Activated CD4-positive, alpha-beta T cell treated with anti-CD3 and anti-CD28 coated beads for 36 hours (primary cell): ENCODE measurements at regions not wholly inside any gene's neighbourhood (a gene's known extent, or its start where the extent isn't known, plus 50 kb on each side); places are given as distances from the start of the nearest gene placed in this dataset.

Experiments
- ATAC-seq: fragments of 200-7000 bp; cut with Tn5 transposase; one replicate; pipeline ENCODE4 v1.10.0; 2021; ENCODE audit warnings: mild to moderate bottlenecking, moderate library complexity
- CTCF ChIA-PET: fragments of 350-600 bp; sonication (Branson Sonifier 250); formaldehyde crosslinking; loops from one replicate; lab custom pipeline; 2021; ENCODE audit warnings: antibody characterized with exemption; lab: Charles Lee
- POLR2A ChIA-PET: fragments of 350-600 bp; sonication (Branson Sonifier 250); formaldehyde crosslinking; loops from one replicate; lab custom pipeline; 2021; ENCODE audit warnings: antibody characterized with exemption, inconsistent platforms; lab: Charles Lee
- DNase-seq: peaks from one replicate; pipeline ENCODE4 v3.0.0-alpha.2; 2020
- H3K27ac Mint-ChIP-seq: one replicate; pipeline ENCODE4 v1.8.0; 2021; ENCODE audit warnings: mixed read lengths
- H3K27me3 Mint-ChIP-seq: one replicate; pipeline ENCODE4 v1.8.0; 2021; ENCODE audit warnings: mixed read lengths
- H3K36me3 Mint-ChIP-seq: one replicate; pipeline ENCODE4 v1.8.0; 2021; ENCODE audit warnings: low read depth, mixed read lengths
- H3K4me1 Mint-ChIP-seq: one replicate; pipeline ENCODE4 v1.8.0; 2021; ENCODE audit warnings: mixed read lengths
- H3K4me3 Mint-ChIP-seq: one replicate; pipeline ENCODE4 v1.8.0; 2021; ENCODE audit warnings: mild to moderate bottlenecking, moderate library complexity, mixed read lengths
- H3K9me3 Mint-ChIP-seq: one replicate; pipeline ENCODE4 v1.8.0; 2021; ENCODE audit warnings: low read depth, mixed read lengths
- intact Hi-C, 2 experiments: fragments of 100-400 bp; cut with DNase I in 1 of 2; cut with micrococcal nuclease in 1 of 2; formaldehyde crosslinking; loops; one replicate each; pipeline versions ENCODE4 v1.14.2 to v1.15.1; 2022 to 2024; cut with DNase I, micrococcal nuclease

- Mint-ChIP-seq H3K4me3 (no peak overlapping the region), H3K4me1 (no peaks in the 10 kb centered on the region), H3K9me3 (peaks cover 10% of the 10 kb centered on the region), H3K36me3 (no peaks in the 10 kb centered on the region), H3K27me3 (no peaks in the 10 kb centered on the region), H3K27ac (no peak overlapping the region)
- POLR2A ChIA-PET, result no interaction called here
- no peak for ATAC-seq
- DNase-seq, result peak; percentile 44
- CTCF ChIA-PET, result interaction anchor here (0.6 to 1.6 kb wide), 4 partner anchors 9 to 50 kb away, joined by 3 to 6 read pairs (median 3); no protein-coding TSS in a partner anchor
- intact Hi-C loops, result no loop called here
These were observed 97.4 kb upstream of the BMPER start for GRCh38 chr7:33807779-33808482.

GRCh38 chr7:33809228-33809627, 96.1 kb upstream of the BMPER start:
- DNase-seq, result no peak
- ChIA-PET POLR2A (interaction anchor here (0.7 kb wide), 1 partner anchor 65 kb away, joined by 3 read pairs; no protein-coding TSS in a partner anchor), CTCF (interaction anchor here (1.6 kb wide), 1 partner anchor 51 kb away, joined by 6 read pairs; no protein-coding TSS in a partner anchor)
- Mint-ChIP-seq H3K4me1 (peaks cover 1% of the 10 kb centered on the region), H3K36me3 (no peaks in the 10 kb centered on the region), H3K9me3 (peaks cover 10% of the 10 kb centered on the region), H3K4me3 (no peak overlapping the region), H3K27ac (no peak overlapping the region), H3K27me3 (no peaks in the 10 kb centered on the region)
- intact Hi-C loops, result no loop called here
- no peak for ATAC-seq

GRCh38 chr7:33810356-33810755, 95.0 kb upstream of the BMPER start:
- DNase-seq (no peak), ATAC-seq (no peak)
- Mint-ChIP-seq H3K36me3 (no peaks in the 10 kb centered on the region), H3K4me1 (peaks cover 4% of the 10 kb centered on the region), H3K27ac (no peak overlapping the region), H3K4me3 (no peak overlapping the region), H3K27me3 (peaks cover 1% of the 10 kb centered on the region), H3K9me3 (peaks cover 10% of the 10 kb centered on the region)
- intact Hi-C loops, result no loop called here
- CTCF ChIA-PET, result no interaction called here
- POLR2A ChIA-PET, result no interaction called here

- Mint-ChIP-seq H3K27me3 (peaks cover 1% of the 10 kb centered on the region), H3K4me3 (no peak overlapping the region), H3K4me1 (peaks cover 4% of the 10 kb centered on the region), H3K9me3 (peaks cover 10% of the 10 kb centered on the region), H3K27ac (no peak overlapping the region), H3K36me3 (no peaks in the 10 kb centered on the region)
- intact Hi-C loops, result no loop called here
- ATAC-seq (no peak), DNase-seq (no peak)
- POLR2A ChIA-PET, result no interaction called here
- CTCF ChIA-PET, result no interaction called here
These were observed 92.0 kb upstream of the BMPER start for GRCh38 chr7:33813331-33813730.

GRCh38 chr7:33814400-33814799, 90.9 kb upstream of the BMPER start:
- Mint-ChIP-seq H3K27me3 (peaks cover 1% of the 10 kb centered on the region), H3K4me3 (no peak overlapping the region), H3K27ac (no peak overlapping the region), H3K4me1 (peaks cover 4% of the 10 kb centered on the region), H3K9me3 (peaks cover 10% of the 10 kb centered on the region), H3K36me3 (no peaks in the 10 kb centered on the region)
- intact Hi-C loops, result no loop called here
- no peak for ATAC-seq
- DNase-seq, result no peak
- ChIA-PET CTCF (no interaction called here), POLR2A (interaction anchor here (0.6 kb wide), 1 partner anchor 68 kb away, joined by 3 read pairs; no protein-coding TSS in a partner anchor)

GRCh38 chr7:33814936-33815335, 90.4 kb upstream of the BMPER start:
- POLR2A ChIA-PET, result interaction anchor here (0.6 kb wide), 1 partner anchor 68 kb away, joined by 3 read pairs; no protein-coding TSS in a partner anchor
- no peak overlapping the region for H3K27ac Mint-ChIP-seq
- peaks cover 1% of the 10 kb centered on the region for H3K27me3 Mint-ChIP-seq
- peaks cover 4% of the 10 kb centered on the region for H3K4me1 Mint-ChIP-seq
- CTCF ChIA-PET, result no interaction called here
- intact Hi-C loops, result loop anchor here in 1 of 2 experiments (5.0 kb wide), 1 partner anchor 1653 kb away; no protein-coding TSS in a partner anchor
- no peaks in the 10 kb centered on the region for H3K36me3 Mint-ChIP-seq
- H3K9me3 Mint-ChIP-seq, result peaks cover 14% of the 10 kb centered on the region
- ATAC-seq (no peak), DNase-seq (no peak)
- H3K4me3 Mint-ChIP-seq, result no peak overlapping the region

- H3K27ac Mint-ChIP-seq, result no peak overlapping the region
- no peaks in the 10 kb centered on the region for H3K36me3 Mint-ChIP-seq
- ATAC-seq (no peak), DNase-seq (no peak)
- H3K4me1 Mint-ChIP-seq, result peaks cover 4% of the 10 kb centered on the region
- peaks cover 15% of the 10 kb centered on the region for H3K9me3 Mint-ChIP-seq
- peaks cover 1% of the 10 kb centered on the region for H3K27me3 Mint-ChIP-seq
- ChIA-PET POLR2A (no interaction called here), CTCF (no interaction called here)
- H3K4me3 Mint-ChIP-seq, result no peak overlapping the region
- intact Hi-C loops, result loop anchor here in 1 of 2 experiments (5.0 kb wide), 1 partner anchor 1653 kb away; no protein-coding TSS in a partner anchor
These were observed 90.0 kb upstream of the BMPER start for GRCh38 chr7:33815336-33815735.

GRCh38 chr7:33816106-33816505, 89.2 kb upstream of the BMPER start:
- no peak overlapping the region for H3K27ac Mint-ChIP-seq
- CTCF ChIA-PET, result interaction anchor here (0.8 kb wide), 1 partner anchor 9 kb away, joined by 3 read pairs; no protein-coding TSS in a partner anchor
- H3K9me3 Mint-ChIP-seq, result peaks cover 15% of the 10 kb centered on the region
- H3K36me3 Mint-ChIP-seq, result no peaks in the 10 kb centered on the region
- H3K4me3 Mint-ChIP-seq, result no peak overlapping the region
- H3K4me1 Mint-ChIP-seq, result peaks cover 4% of the 10 kb centered on the region
- peaks cover 1% of the 10 kb centered on the region for H3K27me3 Mint-ChIP-seq
- ATAC-seq (no peak), DNase-seq (no peak)
- intact Hi-C loops, result loop anchor here in 1 of 2 experiments (5.0 kb wide), 1 partner anchor 1654 kb away; no protein-coding TSS in a partner anchor
- POLR2A ChIA-PET, result no interaction called here

GRCh38 chr7:33819658-33820057, 85.7 kb upstream of the BMPER start:
- peaks cover 5% of the 10 kb centered on the region for H3K9me3 Mint-ChIP-seq
- no peak overlapping the region for H3K4me3 Mint-ChIP-seq
- peaks cover 1% of the 10 kb centered on the region for H3K27me3 Mint-ChIP-seq
- ATAC-seq (no peak), DNase-seq (no peak)
- CTCF ChIA-PET, result interaction anchor here (1.1 kb wide), 2 partner anchors 17 to 104 kb away, joined by 3 read pairs; no protein-coding TSS in a partner anchor
- no peaks in the 10 kb centered on the region for H3K36me3 Mint-ChIP-seq
- intact Hi-C loops, result loop anchor here in 1 of 2 experiments (5.0 kb wide), 1 partner anchor 1657 kb away; no protein-coding TSS in a partner anchor
- H3K27ac Mint-ChIP-seq, result no peak overlapping the region
- no peaks in the 10 kb centered on the region for H3K4me1 Mint-ChIP-seq
- POLR2A ChIA-PET, result no interaction called here

GRCh38 chr7:33820206-33820605, 85.1 kb upstream of the BMPER start:
- DNase-seq, result no peak
- Mint-ChIP-seq H3K27ac (no peak overlapping the region), H3K4me1 (no peaks in the 10 kb centered on the region), H3K4me3 (no peak overlapping the region), H3K36me3 (no peaks in the 10 kb centered on the region), H3K27me3 (peaks cover 1% of the 10 kb centered on the region), H3K9me3 (peaks cover 5% of the 10 kb centered on the region)
- POLR2A ChIA-PET, result no interaction called here
- ATAC-seq, result no peak
- CTCF ChIA-PET, result interaction anchor here (1.1 kb wide), 1 partner anchor 17 kb away, joined by 3 read pairs; no protein-coding TSS in a partner anchor
- intact Hi-C loops, result no loop called here

GRCh38 chr7:33821970-33822369, 83.4 kb upstream of the BMPER start:
- Mint-ChIP-seq H3K4me3 (no peak overlapping the region), H3K27ac (no peak overlapping the region), H3K36me3 (no peaks in the 10 kb centered on the region), H3K9me3 (peaks cover 5% of the 10 kb centered on the region), H3K27me3 (no peaks in the 10 kb centered on the region), H3K4me1 (no peaks in the 10 kb centered on the region)
- intact Hi-C loops, result no loop called here
- CTCF ChIA-PET, result no interaction called here
- DNase-seq (no peak), ATAC-seq (no peak)
- POLR2A ChIA-PET, result no interaction called here

GRCh38 chr7:33823913-33824312, 81.4 kb upstream of the BMPER start:
- intact Hi-C loops, result no loop called here
- ATAC-seq (no peak), DNase-seq (no peak)
- POLR2A ChIA-PET, result no interaction called here
- H3K36me3 Mint-ChIP-seq, result no peaks in the 10 kb centered on the region
- no peak overlapping the region for H3K27ac Mint-ChIP-seq
- peaks cover 5% of the 10 kb centered on the region for H3K9me3 Mint-ChIP-seq
- H3K4me1 Mint-ChIP-seq, result no peaks in the 10 kb centered on the region
- H3K27me3 Mint-ChIP-seq, result no peaks in the 10 kb centered on the region
- H3K4me3 Mint-ChIP-seq, result no peak overlapping the region
- CTCF ChIA-PET, result no interaction called here
